NB4 (cell line): ENCODE measurements at regions not wholly inside any gene's neighbourhood (a gene's known extent, or its start where the extent isn't known, plus 50 kb on each side); places are given as distances from the start of the nearest gene placed in this dataset.
"Not testable (repeated sequence)": the region's sequence is repeated elsewhere in the genome, so short reads cannot be mapped to it uniquely, and the experiment has no call there.

Source experiments
- DNase-seq: peaks from one replicate; pipeline ENCODE4 v3.0.0; 2010; ENCODE audit warnings: low read depth
- H3K4me3 ChIP-seq: one replicate; pipeline ENCODE4 v1.5.1; 2011; ENCODE audit warnings: mild to moderate bottlenecking, low read depth, low read length, moderate library complexity
- CTCF ChIP-seq: IDR thresholded peaks from one replicate; pipeline ENCODE4 v1.5.1; 2012; ENCODE audit warnings: low read depth, low read length
- MAX ChIP-seq: IDR thresholded peaks from 2 replicates; pipeline ENCODE4 v1.6.1; 2011; ENCODE audit warnings: low read depth, low read length
- MYC ChIP-seq: IDR thresholded peaks from 2 replicates; pipeline ENCODE4 v1.6.1; 2011; ENCODE audit warnings: low read depth, low read length
- POLR2A ChIP-seq: IDR thresholded peaks from 2 replicates; pipeline ENCODE4 v1.6.1; 2011; ENCODE audit warnings: mild to moderate bottlenecking; ENCODE audit not compliant: insufficient read length; ENCODE audit errors: extremely low read depth

GRCh38 chr18:30674596-30674995 lies 367.9 kb downstream of the DSC3 start:
- no peak overlapping the region for H3K4me3 ChIP-seq
- DNase-seq, result no peak
- no peak for TF ChIP-seq POLR2A
- TF ChIP-seq MAX, result no peak
- no peak for TF ChIP-seq CTCF
- no peak for TF ChIP-seq MYC

GRCh38 chr18:30672439-30672838 lies 370.1 kb downstream of the DSC3 start:
- not testable (repeated sequence) for DNase-seq, H3K4me3 ChIP-seq

- DNase-seq, result no peak
- TF ChIP-seq CTCF, result no peak
- TF ChIP-seq POLR2A, result no peak
- no peak for TF ChIP-seq MYC
- no peak for TF ChIP-seq MAX
- no peak overlapping the region for H3K4me3 ChIP-seq
Observed at GRCh38 chr18:30658306-30658705, 384.2 kb downstream of the DSC3 start.

GRCh38 chr18:30652387-30652786 lies 390.2 kb downstream of the DSC3 start:
- TF ChIP-seq MYC (no peak), POLR2A (no peak), MAX (no peak), CTCF (no peak)
- DNase-seq, result no peak
- no peak overlapping the region for H3K4me3 ChIP-seq

- H3K4me3 ChIP-seq, result no peak overlapping the region
- DNase-seq, result no peak
- TF ChIP-seq MAX (no peak), CTCF (no peak), POLR2A (no peak), MYC (no peak)
Observed at GRCh38 chr18:30650499-30650898, 392.0 kb downstream of the DSC3 start.

- no peak for DNase-seq
- TF ChIP-seq POLR2A (no peak), MAX (no peak), CTCF (no peak), MYC (no peak)
- H3K4me3 ChIP-seq, result no peak overlapping the region
Observed at GRCh38 chr18:30644158-30644557, 398.4 kb downstream of the DSC3 start.
